22Rv1 (cell line): ENCODE measurements at regions not wholly inside any gene's neighbourhood (a gene's known extent, or its start where the extent isn't known, plus 50 kb on each side); places are given as distances from the start of the nearest gene placed in this dataset.

Source experiments
- H3K27ac ChIP-seq: fragments of 450-650 bp; 2 replicates; pipeline ENCODE4 v1.5.1; 2017
- CTCF ChIP-seq: fragments of 450-650 bp; IDR thresholded peaks from 2 replicates; pipeline ENCODE4 v1.5.1; 2017; ENCODE audit warnings: mild to moderate bottlenecking
- ZFX ChIP-seq: fragments of 450-650 bp; IDR thresholded peaks from 2 replicates; pipeline ENCODE4 v1.6.1; 2017; ENCODE audit warnings: antibody characterized with exemption, borderline replicate concordance

DNA sequence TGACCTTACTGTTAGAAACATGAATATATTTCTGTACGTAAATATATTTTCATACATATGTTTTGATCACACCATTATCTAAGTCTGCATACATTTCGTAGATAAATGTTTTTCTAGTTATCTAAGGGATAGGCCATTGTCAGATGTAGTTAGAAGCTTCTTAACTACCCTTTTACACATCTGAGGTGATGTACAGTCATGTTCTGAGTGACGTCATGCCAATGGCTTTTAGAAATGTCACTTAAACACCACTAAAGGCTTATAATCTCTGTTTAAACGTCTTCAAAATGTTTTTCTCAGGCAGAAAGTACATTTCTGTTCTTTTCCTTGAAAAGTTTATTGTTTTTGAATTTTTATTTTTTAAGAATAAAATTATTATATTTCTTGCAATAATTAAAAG, 781.9 kb downstream of the MRPL39 start:
- no peak for TF ChIP-seq ZFX
- TF ChIP-seq CTCF, result no peak
- H3K27ac ChIP-seq, result no peak overlapping the region

GRCh38 chr21:24824209-24824608, 783.1 kb downstream of the MRPL39 start:
- H3K27ac ChIP-seq, result no peak overlapping the region
- no peak for TF ChIP-seq ZFX
- no peak for TF ChIP-seq CTCF

DNA sequence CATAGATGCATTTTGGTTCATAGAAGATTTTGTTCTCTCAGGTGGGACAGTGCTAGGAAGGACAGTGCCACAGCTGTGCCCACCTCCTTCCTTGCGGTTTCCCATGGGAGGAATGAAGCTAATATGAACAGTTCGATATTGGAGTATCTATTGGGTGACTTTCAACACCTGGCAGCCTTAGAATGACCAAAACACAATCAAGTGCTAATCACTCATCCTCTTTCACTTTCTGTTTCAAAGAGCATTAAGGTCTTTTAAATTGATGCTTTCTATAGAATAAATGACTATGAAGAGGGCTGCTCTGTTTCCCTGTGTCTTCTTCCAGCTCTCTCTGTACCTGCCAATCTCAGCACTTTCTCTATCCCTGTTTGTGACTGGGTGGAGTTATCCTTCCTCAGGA, 784.0 kb downstream of the MRPL39 start:
- H3K27ac ChIP-seq, result no peak overlapping the region
- TF ChIP-seq ZFX, result no peak

DNA sequence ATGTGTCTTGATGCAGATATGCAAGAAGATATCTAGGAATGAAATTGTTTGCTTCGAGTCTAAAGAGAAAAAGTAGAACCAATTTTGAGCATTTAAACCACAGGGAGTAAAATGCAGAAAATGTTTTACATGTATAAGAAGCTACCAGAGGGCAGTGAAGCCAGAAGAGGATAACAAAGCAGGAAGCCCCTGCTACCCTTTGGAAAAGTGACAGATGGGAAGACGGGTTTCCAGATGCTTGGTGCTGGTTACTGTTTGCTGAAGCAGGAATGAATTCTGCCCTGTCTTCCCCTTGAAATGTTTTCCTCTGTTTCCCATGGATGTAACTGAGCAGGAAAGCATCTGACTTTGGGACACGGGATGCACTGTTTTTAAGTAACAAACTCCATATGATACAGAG, 822.2 kb downstream of the MRPL39 start:
- no peak for TF ChIP-seq CTCF
- no peak for TF ChIP-seq ZFX
- no peak overlapping the region for H3K27ac ChIP-seq

GRCh38 chr21:24781146-24781545, 826.1 kb downstream of the MRPL39 start:
- no peak overlapping the region for H3K27ac ChIP-seq
- TF ChIP-seq ZFX (no peak), CTCF (no peak)

DNA sequence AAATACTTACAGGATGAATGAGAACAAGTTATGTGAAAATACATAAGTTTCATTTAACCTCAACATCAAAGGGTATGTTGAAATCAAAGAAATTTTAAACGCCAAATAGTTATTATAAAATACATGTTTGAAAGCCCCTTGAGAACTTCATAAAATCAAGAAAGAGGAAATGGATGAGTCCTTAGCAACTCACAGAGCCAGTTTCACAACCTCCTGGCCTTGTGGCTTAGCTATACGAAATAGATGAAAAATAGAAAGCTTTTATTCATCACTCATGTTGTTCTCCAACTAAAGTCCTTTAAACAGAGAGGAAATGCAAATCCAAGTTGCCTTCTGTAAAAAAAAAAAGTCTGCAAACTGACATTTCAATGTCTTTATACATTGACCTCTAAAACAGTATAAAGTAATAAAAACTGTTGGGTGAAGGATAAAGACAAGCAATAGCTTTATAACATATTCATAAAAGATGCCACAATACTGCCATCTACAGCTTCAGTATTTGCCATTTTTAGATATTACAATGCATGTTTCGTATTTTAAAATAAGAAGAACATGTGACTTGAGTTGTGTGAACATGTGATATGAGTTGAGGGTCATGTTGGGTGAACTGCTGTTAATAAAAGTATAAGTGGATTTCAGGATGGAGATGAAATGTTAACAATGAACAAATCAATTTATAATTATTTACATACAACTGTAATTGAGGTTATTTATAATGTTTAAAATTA, 847.8 kb downstream of the MRPL39 start:
- TF ChIP-seq CTCF (no peak), ZFX (no peak)
- H3K27ac ChIP-seq, result no peak overlapping the region

DNA sequence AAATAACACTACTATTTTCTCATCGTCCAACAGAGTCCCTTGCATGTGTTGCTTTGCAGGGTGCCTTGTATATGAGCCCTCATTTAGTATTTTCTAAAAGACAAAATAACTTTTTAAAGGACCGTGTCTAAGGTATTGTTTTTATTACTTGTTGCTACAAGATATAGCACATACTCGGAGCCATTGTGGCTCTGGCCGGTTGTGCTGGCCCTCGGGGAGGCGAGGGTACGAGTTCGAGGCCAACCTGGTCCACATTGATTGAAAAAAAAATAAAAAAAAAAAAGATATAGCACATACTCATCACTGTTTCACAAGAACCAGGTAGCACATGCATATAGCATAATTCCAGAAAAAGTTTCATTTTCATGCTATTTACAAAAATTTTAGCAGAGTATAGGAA, 869.2 kb downstream of the MRPL39 start:
- H3K27ac ChIP-seq, result no peak overlapping the region; the same call in 1 of the 2 replicates
- TF ChIP-seq ZFX, result no peak

- no peak overlapping the region; the same call in 1 of the 2 replicates for H3K27ac ChIP-seq
- TF ChIP-seq ZFX, result no peak
- no peak for TF ChIP-seq CTCF
These were observed 869.9 kb downstream of the MRPL39 start for GRCh38 chr21:24737296-24737850.
